ENCODE measurements at regions not wholly inside any gene's neighbourhood (a gene's known extent, or its start where the extent isn't known, plus 50 kb on each side); places are given as distances from the start of the nearest gene placed in this dataset.

DNA sequence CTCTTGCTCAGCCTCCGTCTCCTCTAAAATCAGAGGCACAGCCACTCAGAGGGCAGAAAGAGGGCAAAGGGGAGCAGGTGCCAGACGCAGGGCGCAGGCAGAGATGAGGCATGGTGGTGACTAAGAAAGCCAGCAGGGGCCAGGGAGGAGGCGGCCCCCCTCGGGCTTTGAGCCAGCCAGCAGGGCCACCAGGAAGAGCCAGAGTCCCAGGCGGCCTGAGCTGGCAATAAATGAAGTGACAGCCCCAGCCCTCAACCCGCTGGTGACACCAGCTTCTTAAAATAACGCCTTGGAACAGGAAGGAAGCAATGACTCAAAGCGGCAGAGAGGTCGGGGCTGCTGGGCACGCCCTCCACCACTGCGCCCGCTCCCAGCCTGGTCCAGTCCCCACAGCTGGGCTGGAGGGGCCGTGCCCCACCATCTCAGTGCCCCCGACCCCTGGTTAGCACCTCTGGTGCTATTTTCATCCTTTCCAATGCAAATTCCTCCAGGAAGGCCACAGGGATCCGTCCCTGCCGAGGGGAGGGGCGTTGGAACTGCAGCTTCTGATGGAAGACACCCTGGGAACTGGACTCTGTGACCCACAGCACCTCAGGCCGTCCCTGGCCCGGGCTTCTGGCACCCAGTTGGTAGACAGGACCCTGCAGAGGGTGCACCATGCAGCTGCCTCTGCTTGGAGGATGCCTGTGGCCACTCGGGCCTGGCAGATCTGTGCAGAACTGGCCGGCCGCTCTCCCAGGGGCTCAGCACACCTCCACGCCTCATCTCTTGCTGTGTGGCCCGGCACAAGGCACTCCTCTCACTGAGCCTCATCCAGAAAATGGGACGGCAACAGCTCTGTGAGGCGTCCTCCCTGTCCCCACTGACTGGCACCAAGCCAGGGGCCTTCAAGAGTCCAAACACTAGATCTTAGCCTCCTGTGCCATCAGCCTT, 113.7 kb downstream of the NCOR2 start (continued):
- no peak for TF ChIP-seq TCF7 (IDR thresholded peaks at IDR 0.05; ENCODE audit: borderline replicate concordance)
- TF ChIP-seq RFX5 (IDR thresholded peaks at IDR 0.05; ENCODE audit: low read depth, low read length) = no peak
- TF ChIP-seq ETV6 (conservative IDR thresholded peaks at IDR 0.05 in 1 of 2, IDR thresholded peaks at IDR 0.05 in 1 of 2; ENCODE audit: borderline replicate concordance in 1 of 2, low read depth in 1 of 2) = peak in 1 of 2 experiments; percentile 99; a peak in 2 of 4 replicates
- no peak for TF ChIP-seq STAT1 (conservative IDR thresholded peaks at IDR 0.05)
- TF ChIP-seq, protein P1, sequence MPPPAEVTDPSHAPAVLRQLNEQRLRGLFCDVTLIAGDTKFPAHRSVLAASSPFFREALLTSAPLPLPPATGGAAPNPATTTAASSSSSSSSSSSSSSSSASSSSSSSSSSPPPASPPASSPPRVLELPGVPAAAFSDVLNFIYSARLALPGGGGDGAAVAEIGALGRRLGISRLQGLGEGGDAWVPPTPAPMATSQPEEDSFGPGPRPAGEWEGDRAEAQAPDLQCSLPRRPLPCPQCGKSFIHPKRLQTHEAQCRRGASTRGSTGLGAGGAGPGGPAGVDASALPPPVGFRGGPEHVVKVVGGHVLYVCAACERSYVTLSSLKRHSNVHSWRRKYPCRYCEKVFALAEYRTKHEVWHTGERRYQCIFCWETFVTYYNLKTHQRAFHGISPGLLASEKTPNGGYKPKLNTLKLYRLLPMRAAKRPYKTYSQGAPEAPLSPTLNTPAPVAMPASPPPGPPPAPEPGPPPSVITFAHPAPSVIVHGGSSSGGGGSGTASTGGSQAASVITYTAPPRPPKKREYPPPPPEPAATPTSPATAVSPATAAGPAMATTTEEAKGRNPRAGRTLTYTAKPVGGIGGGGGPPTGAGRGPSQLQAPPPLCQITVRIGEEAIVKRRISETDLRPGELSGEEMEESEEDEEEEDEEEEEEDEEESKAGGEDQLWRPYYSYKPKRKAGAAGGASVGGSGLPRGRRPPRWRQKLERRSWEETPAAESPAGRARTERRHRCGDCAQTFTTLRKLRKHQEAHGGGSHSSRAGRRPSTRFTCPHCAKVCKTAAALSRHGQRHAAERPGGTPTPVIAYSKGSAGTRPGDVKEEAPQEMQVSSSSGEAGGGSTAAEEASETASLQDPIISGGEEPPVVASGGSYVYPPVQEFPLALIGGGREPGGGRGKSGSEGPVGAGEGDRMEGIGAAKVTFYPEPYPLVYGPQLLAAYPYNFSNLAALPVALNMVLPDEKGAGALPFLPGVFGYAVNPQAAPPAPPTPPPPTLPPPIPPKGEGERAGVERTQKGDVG (CRISPR knock-in tag; IDR thresholded peaks at IDR 0.05) = no peak
- peak in 1 of 2 experiments; percentile 62; a peak in 1 of 4 replicates for TF ChIP-seq EP300 (IDR thresholded peaks at IDR 0.05; ENCODE audit: borderline replicate concordance in 1 of 2, control insufficient read depth in 1 of 2, low read depth in 2 of 2, low read length in 2 of 2)
- no peak for TF ChIP-seq CBX5 (IDR thresholded peaks at IDR 0.05; ENCODE audit: low read depth)
- TF ChIP-seq, protein P2, sequence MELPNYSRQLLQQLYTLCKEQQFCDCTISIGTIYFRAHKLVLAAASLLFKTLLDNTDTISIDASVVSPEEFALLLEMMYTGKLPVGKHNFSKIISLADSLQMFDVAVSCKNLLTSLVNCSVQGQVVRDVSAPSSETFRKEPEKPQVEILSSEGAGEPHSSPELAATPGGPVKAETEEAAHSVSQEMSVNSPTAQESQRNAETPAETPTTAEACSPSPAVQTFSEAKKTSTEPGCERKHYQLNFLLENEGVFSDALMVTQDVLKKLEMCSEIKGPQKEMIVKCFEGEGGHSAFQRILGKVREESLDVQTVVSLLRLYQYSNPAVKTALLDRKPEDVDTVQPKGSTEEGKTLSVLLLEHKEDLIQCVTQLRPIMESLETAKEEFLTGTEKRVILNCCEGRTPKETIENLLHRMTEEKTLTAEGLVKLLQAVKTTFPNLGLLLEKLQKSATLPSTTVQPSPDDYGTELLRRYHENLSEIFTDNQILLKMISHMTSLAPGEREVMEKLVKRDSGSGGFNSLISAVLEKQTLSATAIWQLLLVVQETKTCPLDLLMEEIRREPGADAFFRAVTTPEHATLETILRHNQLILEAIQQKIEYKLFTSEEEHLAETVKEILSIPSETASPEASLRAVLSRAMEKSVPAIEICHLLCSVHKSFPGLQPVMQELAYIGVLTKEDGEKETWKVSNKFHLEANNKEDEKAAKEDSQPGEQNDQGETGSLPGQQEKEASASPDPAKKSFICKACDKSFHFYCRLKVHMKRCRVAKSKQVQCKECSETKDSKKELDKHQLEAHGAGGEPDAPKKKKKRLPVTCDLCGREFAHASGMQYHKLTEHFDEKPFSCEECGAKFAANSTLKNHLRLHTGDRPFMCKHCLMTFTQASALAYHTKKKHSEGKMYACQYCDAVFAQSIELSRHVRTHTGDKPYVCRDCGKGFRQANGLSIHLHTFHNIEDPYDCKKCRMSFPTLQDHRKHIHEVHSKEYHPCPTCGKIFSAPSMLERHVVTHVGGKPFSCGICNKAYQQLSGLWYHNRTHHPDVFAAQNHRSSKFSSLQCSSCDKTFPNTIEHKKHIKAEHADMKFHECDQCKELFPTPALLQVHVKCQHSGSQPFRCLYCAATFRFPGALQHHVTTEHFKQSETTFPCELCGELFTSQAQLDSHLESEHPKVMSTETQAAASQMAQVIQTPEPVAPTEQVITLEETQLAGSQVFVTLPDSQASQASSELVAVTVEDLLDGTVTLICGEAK (IDR thresholded peaks at IDR 0.05; ENCODE audit: borderline replicate concordance) = no peak; the same call in 1 of the 2 replicates
- TF ChIP-seq SREBF1 (IDR thresholded peaks at IDR 0.05; ENCODE audit: low read length) = no peak

All from GM12878 (cell line).